ENCODE measurements at regions not wholly inside any gene's neighbourhood (a gene's known extent, or its start where the extent isn't known, plus 50 kb on each side); places are given as distances from the start of the nearest gene placed in this dataset.

GRCh38 chr5:7146886-7147285 lies 249.1 kb upstream of the ADCY2 start:
- TF ChIP-seq GATA3 (IDR thresholded peaks at IDR 0.05; ENCODE audit: low read depth, low read length) (no peak), GATA2 (IDR thresholded peaks at IDR 0.05; ENCODE audit: low read depth, low read length) (no peak)

GRCh38 chr5:7157083-7157482 lies 238.9 kb upstream of the ADCY2 start:
- TF ChIP-seq GATA2 (IDR thresholded peaks at IDR 0.05; ENCODE audit: low read depth, low read length) (no peak), GATA3 (IDR thresholded peaks at IDR 0.05; ENCODE audit: low read depth, low read length) (no peak)

- TF ChIP-seq GATA2 (IDR thresholded peaks at IDR 0.05; ENCODE audit: low read depth, low read length) (no peak), GATA3 (IDR thresholded peaks at IDR 0.05; ENCODE audit: low read depth, low read length) (no peak)
These were observed 226.6 kb upstream of the ADCY2 start for GRCh38 chr5:7169240-7169878.

- TF ChIP-seq GATA2 (IDR thresholded peaks at IDR 0.05; ENCODE audit: low read depth, low read length) = no peak
- TF ChIP-seq GATA3 (IDR thresholded peaks at IDR 0.05; ENCODE audit: low read depth, low read length) = no peak
These were observed 216.6 kb upstream of the ADCY2 start for GRCh38 chr5:7179364-7179763.

- TF ChIP-seq GATA2 (IDR thresholded peaks at IDR 0.05; ENCODE audit: low read depth, low read length) (no peak), GATA3 (IDR thresholded peaks at IDR 0.05; ENCODE audit: low read depth, low read length) (no peak)
These were observed 214.1 kb upstream of the ADCY2 start for GRCh38 chr5:7181841-7182240.

GRCh38 chr5:7185742-7186141 lies 210.2 kb upstream of the ADCY2 start:
- TF ChIP-seq GATA3 (IDR thresholded peaks at IDR 0.05; ENCODE audit: low read depth, low read length) (no peak), GATA2 (IDR thresholded peaks at IDR 0.05; ENCODE audit: low read depth, low read length) (no peak)

- TF ChIP-seq GATA2 (IDR thresholded peaks at IDR 0.05; ENCODE audit: low read depth, low read length) (no peak), GATA3 (IDR thresholded peaks at IDR 0.05; ENCODE audit: low read depth, low read length) (no peak)
These were observed 209.1 kb upstream of the ADCY2 start for GRCh38 chr5:7186818-7187217.

GRCh38 chr5:7190712-7191250 lies 205.2 kb upstream of the ADCY2 start:
- TF ChIP-seq GATA2 (IDR thresholded peaks at IDR 0.05; ENCODE audit: low read depth, low read length) = no peak
- no peak for TF ChIP-seq GATA3 (IDR thresholded peaks at IDR 0.05; ENCODE audit: low read depth, low read length)

- TF ChIP-seq GATA3 (IDR thresholded peaks at IDR 0.05; ENCODE audit: low read depth, low read length) (no peak), GATA2 (IDR thresholded peaks at IDR 0.05; ENCODE audit: low read depth, low read length) (no peak)
These were observed 203.9 kb upstream of the ADCY2 start for GRCh38 chr5:7192016-7192415.

GRCh38 chr5:7202846-7203245 lies 193.1 kb upstream of the ADCY2 start:
- no peak for TF ChIP-seq GATA3 (IDR thresholded peaks at IDR 0.05; ENCODE audit: low read depth, low read length)
- no peak for TF ChIP-seq GATA2 (IDR thresholded peaks at IDR 0.05; ENCODE audit: low read depth, low read length)

- TF ChIP-seq GATA2 (IDR thresholded peaks at IDR 0.05; ENCODE audit: low read depth, low read length) (no peak), GATA3 (IDR thresholded peaks at IDR 0.05; ENCODE audit: low read depth, low read length) (no peak)
These were observed 188.0 kb upstream of the ADCY2 start for GRCh38 chr5:7207979-7208378.

GRCh38 chr5:7208938-7209337 lies 187.0 kb upstream of the ADCY2 start:
- TF ChIP-seq GATA2 (IDR thresholded peaks at IDR 0.05; ENCODE audit: low read depth, low read length) (no peak), GATA3 (IDR thresholded peaks at IDR 0.05; ENCODE audit: low read depth, low read length) (no peak)

- no peak for TF ChIP-seq GATA2 (IDR thresholded peaks at IDR 0.05; ENCODE audit: low read depth, low read length)
- no peak for TF ChIP-seq GATA3 (IDR thresholded peaks at IDR 0.05; ENCODE audit: low read depth, low read length)
These were observed 186.3 kb upstream of the ADCY2 start for GRCh38 chr5:7209658-7210057.

- TF ChIP-seq GATA3 (IDR thresholded peaks at IDR 0.05; ENCODE audit: low read depth, low read length) = no peak
- TF ChIP-seq GATA2 (IDR thresholded peaks at IDR 0.05; ENCODE audit: low read depth, low read length) = no peak
These were observed 185.4 kb upstream of the ADCY2 start for GRCh38 chr5:7210549-7210948.

- TF ChIP-seq GATA3 (IDR thresholded peaks at IDR 0.05; ENCODE audit: low read depth, low read length) = no peak
- TF ChIP-seq GATA2 (IDR thresholded peaks at IDR 0.05; ENCODE audit: low read depth, low read length) = no peak
These were observed 182.4 kb upstream of the ADCY2 start for GRCh38 chr5:7213525-7213924.
